PC-9 (cell line): ENCODE measurements at regions not wholly inside any gene's neighbourhood (a gene's known extent, or its start where the extent isn't known, plus 50 kb on each side); places are given as distances from the start of the nearest gene placed in this dataset.

Experiments used
- BruUV-seq: library from RNA; stranded (reverse); fragments of 400-500 nt; replicated peaks from 2 replicates; lab custom pipeline; 2021; lab: Mats Ljungman, UMichigan
- CTCF ChIA-PET: fragments of 300-600 bp; sonication (Branson Sonifier 250); formaldehyde crosslinking; loops from one replicate; lab custom pipeline; 2022; ENCODE audit warnings: antibody characterized with exemption; lab: Charles Lee
- POLR2A ChIA-PET: fragments of 300-600 bp; sonication (Branson Sonifier 250); formaldehyde crosslinking; loops from one replicate; lab custom pipeline; 2022; ENCODE audit warnings: antibody characterized with exemption; ENCODE audit not compliant: unreplicated experiment; lab: Charles Lee
- DNase-seq, 2 experiments: peaks; one replicate each; pipeline versions ENCODE4 v3.0.0 to v3.0.0-alpha.2; 2015 to 2022; ENCODE audit warnings: mixed read lengths in 1 of 2
- H2AFZ ChIP-seq: fragments of 200-600 bp; sonication (generic); 2 replicates; pipeline ENCODE4 v1.8.1; 2017; ENCODE audit warnings: antibody characterized with exemption
- H3F3A ChIP-seq: fragments of 200-600 bp; sonication (generic); 2 replicates; pipeline ENCODE4 v1.8.1; 2017; ENCODE audit warnings: antibody characterized with exemption, mild to moderate bottlenecking, low read depth; ENCODE audit not compliant: insufficient read depth
- H3K27ac ChIP-seq: fragments of 200-600 bp; sonication (generic); 2 replicates; pipeline ENCODE4 v1.6.1; 2016; ENCODE audit warnings: mixed run types
- H3K27me3 ChIP-seq: fragments of 200-600 bp; sonication (generic); 2 replicates; pipeline ENCODE4 v1.6.1; 2016; ENCODE audit warnings: low read depth, mixed run types; ENCODE audit not compliant: insufficient read depth
- H3K36me3 ChIP-seq: fragments of 200-600 bp; sonication (generic); 2 replicates; pipeline ENCODE4 v1.6.1; 2016; ENCODE audit warnings: low read depth, mixed run types
- H3K4me1 ChIP-seq: fragments of 200-600 bp; sonication (generic); replicated peaks from 2 replicates; pipeline ENCODE4 v1.6.1; 2016; ENCODE audit warnings: mixed run types; ENCODE audit not compliant: insufficient read depth
- H3K4me2 ChIP-seq: fragments of 200-600 bp; sonication (generic); 2 replicates; pipeline ENCODE4 v1.6.1; 2017; ENCODE audit warnings: mixed run types
- H3K4me3 ChIP-seq: fragments of 200-600 bp; sonication (generic); 2 replicates; pipeline ENCODE4 v1.6.1; 2016; ENCODE audit warnings: mixed run types
- H3K79me2 ChIP-seq: fragments of 200-600 bp; sonication (generic); 2 replicates; pipeline ENCODE4 v1.6.1; 2017; ENCODE audit warnings: low read depth, mixed run types
- H3K9me2 ChIP-seq: fragments of 200-600 bp; sonication (generic); 2 replicates; pipeline ENCODE4 v1.8.1; 2017; ENCODE audit warnings: mild to moderate bottlenecking; ENCODE audit not compliant: insufficient read depth
- H3K9me3 ChIP-seq: fragments of 200-600 bp; sonication (generic); 2 replicates; pipeline ENCODE4 v1.8.1; 2016; ENCODE audit warnings: low read depth; ENCODE audit not compliant: insufficient read depth
- H4K20me1 ChIP-seq: fragments of 200-600 bp; sonication (generic); 2 replicates; pipeline ENCODE4 v1.8.1; 2017; ENCODE audit not compliant: insufficient read depth
- EZH2 ChIP-seq: fragments of 200-600 bp; sonication (generic); IDR thresholded peaks from 2 replicates; pipeline ENCODE4 v1.8.0; 2017; ENCODE audit warnings: antibody characterized with exemption, low read depth
- intact Hi-C: fragments of 100-400 bp; cut with micrococcal nuclease; formaldehyde crosslinking; loops from one replicate; pipeline ENCODE4 v1.10.0; 2022; ENCODE audit not compliant: unreplicated experiment
- TF ChIP-seq, protein P1 (sequence below): fragments of 200-600 bp; sonication (generic); conservative IDR thresholded peaks from 2 replicates; pipeline ENCODE4 v1.6.1; 2017; ENCODE audit warnings: mixed run types, antibody characterized with exemption, mild to moderate bottlenecking, moderate library complexity

DNA sequence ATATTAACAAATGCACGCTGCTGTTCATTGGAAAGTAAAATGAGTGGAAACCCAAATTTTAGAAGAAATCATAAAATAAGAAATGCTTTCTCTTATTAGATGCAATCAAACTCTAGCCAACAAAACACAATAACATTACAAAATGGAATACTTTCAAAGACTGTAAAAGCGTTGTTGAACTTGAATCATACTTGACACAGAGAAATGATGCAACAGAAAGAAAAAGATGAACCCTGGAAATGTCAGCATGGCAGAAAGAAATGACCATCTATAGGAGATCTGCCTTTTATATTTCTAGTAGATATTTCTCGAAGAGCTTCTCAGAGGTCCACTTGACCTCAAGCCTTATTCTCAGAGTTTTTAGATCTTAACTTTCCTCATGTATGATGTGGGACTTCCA, 170.6 kb upstream of the MEIS1 start:
- no peaks in the 10 kb centered on the region for H3K79me2 ChIP-seq
- no peaks in the 10 kb centered on the region for H3K27me3 ChIP-seq
- no peaks in the 10 kb centered on the region for H3K9me3 ChIP-seq
- H4K20me1 ChIP-seq: no peaks in the 10 kb centered on the region
- TF ChIP-seq EZH2: no peak
- TF ChIP-seq, protein P1, sequence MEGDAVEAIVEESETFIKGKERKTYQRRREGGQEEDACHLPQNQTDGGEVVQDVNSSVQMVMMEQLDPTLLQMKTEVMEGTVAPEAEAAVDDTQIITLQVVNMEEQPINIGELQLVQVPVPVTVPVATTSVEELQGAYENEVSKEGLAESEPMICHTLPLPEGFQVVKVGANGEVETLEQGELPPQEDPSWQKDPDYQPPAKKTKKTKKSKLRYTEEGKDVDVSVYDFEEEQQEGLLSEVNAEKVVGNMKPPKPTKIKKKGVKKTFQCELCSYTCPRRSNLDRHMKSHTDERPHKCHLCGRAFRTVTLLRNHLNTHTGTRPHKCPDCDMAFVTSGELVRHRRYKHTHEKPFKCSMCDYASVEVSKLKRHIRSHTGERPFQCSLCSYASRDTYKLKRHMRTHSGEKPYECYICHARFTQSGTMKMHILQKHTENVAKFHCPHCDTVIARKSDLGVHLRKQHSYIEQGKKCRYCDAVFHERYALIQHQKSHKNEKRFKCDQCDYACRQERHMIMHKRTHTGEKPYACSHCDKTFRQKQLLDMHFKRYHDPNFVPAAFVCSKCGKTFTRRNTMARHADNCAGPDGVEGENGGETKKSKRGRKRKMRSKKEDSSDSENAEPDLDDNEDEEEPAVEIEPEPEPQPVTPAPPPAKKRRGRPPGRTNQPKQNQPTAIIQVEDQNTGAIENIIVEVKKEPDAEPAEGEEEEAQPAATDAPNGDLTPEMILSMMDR: no peak
- ChIA-PET POLR2A (no interaction called here), CTCF (no interaction called here)
- H2AFZ ChIP-seq: no peak overlapping the region
- H3K36me3 ChIP-seq: no peaks in the 10 kb centered on the region
- H3K4me3 ChIP-seq: no peak overlapping the region
- no peaks in the 10 kb centered on the region for H3F3A ChIP-seq
- no peak for DNase-seq
- H3K4me2 ChIP-seq: no peak overlapping the region
- no TSS peak for BruUV-seq
- no peaks in the 10 kb centered on the region for H3K4me1 ChIP-seq
- no peak overlapping the region for H3K27ac ChIP-seq
- intact Hi-C loops: no loop called here
- no peaks in the 10 kb centered on the region for H3K9me2 ChIP-seq

DNA sequence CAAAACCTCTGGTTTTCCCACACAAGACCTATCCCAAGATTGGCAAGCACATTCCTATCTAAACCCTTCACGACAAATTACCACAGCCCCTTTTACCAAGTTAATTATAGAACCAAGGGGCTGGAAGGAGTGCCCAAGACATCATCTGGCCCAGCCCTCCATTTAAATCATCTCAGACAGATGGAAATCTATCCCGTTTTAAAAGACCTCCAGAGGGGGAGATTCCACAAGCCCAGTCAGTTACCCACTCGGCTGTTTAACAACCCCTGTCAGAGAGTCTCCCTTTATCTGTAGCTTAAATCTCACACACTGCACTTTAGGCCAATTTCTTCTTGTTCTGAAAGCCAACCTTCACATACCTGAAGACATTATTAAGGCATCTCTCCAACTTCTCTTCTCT, 179.1 kb upstream of the MEIS1 start:
- no TSS peak for BruUV-seq

DNA sequence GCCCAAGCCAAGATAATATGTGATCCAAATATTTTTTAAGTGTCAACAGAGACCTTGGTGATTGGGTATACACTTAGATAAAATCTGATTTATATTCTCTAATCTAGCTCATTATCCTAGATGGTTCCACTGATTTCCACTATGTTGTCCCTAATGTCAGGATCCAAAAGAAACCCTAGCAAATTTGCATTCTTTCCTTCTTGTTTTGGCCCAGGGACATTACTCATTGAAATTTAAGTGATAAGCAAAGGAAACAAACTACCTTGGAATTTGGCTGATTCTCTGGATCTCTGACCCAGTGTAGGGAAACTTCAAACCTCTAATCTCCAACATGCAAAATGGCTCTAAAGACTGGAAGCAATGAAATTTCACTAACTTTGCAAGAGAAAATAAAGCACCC, 179.8 kb upstream of the MEIS1 start:
- POLR2A ChIA-PET: no interaction called here
- BruUV-seq: no TSS peak
- no peaks in the 10 kb centered on the region for H3K4me1 ChIP-seq
- H3K9me3 ChIP-seq: no peaks in the 10 kb centered on the region
- no peak for DNase-seq
- no peak overlapping the region for H2AFZ ChIP-seq
- no peaks in the 10 kb centered on the region for H3K27me3 ChIP-seq
- no peak overlapping the region for H3K4me3 ChIP-seq
- no peaks in the 10 kb centered on the region for H3K79me2 ChIP-seq
- no peaks in the 10 kb centered on the region for H3K36me3 ChIP-seq
- no peaks in the 10 kb centered on the region for H3F3A ChIP-seq
- TF ChIP-seq EZH2: no peak
- TF ChIP-seq, protein P1: no peak
- H3K27ac ChIP-seq: no peak overlapping the region
- H3K4me2 ChIP-seq: no peak overlapping the region
- intact Hi-C loops: no loop called here
- CTCF ChIA-PET: no interaction called here
- no peaks in the 10 kb centered on the region for H4K20me1 ChIP-seq
- no peaks in the 10 kb centered on the region for H3K9me2 ChIP-seq

More for the DNA sequence above, 179.1 kb upstream of the MEIS1 start:
- Histone ChIP-seq H4K20me1 (no peaks in the 10 kb centered on the region), H3K4me1 (no peaks in the 10 kb centered on the region), H3K9me3 (no peaks in the 10 kb centered on the region), H3K9me2 (no peaks in the 10 kb centered on the region), H3K4me3 (no peak overlapping the region), H3K79me2 (no peaks in the 10 kb centered on the region), H3K27ac (no peak overlapping the region), H3K27me3 (no peaks in the 10 kb centered on the region), H3K36me3 (no peaks in the 10 kb centered on the region), H2AFZ (no peak overlapping the region), H3F3A (no peaks in the 10 kb centered on the region), H3K4me2 (no peak overlapping the region)
- no peak for TF ChIP-seq EZH2
- TF ChIP-seq, protein P1: no peak
- intact Hi-C loops: no loop called here
- no peak for DNase-seq
- POLR2A ChIA-PET: no interaction called here
- CTCF ChIA-PET: no interaction called here
